Thyroid gland (tissue), 4 donors: ENCODE measurements at regions not wholly inside any gene's neighbourhood (a gene's known extent, or its start where the extent isn't known, plus 50 kb on each side); places are given as distances from the start of the nearest gene placed in this dataset.
A peak's percentile ranks its signal among the peaks of the same experiment; 100 is the strongest.

ENCODE experiments used
- DNase-seq, 2 donors: peaks; one replicate each; pipeline ENCODE4 v3.0.0-alpha.2; 2019
- H3K27ac ChIP-seq, 3 donors: fragments of 200-600 bp; sonication (generic); 1 replicate in 2 of 3; 2 replicates in 1 of 3; pipeline ENCODE4 v1.5.1; 2016 to 2019; ENCODE audit warnings: mild to moderate bottlenecking in 1 of 3, moderate library complexity in 1 of 3
- H3K27me3 ChIP-seq: fragments of 200-600 bp; sonication (generic); one replicate; pipeline ENCODE4 v1.5.1; 2019
- H3K36me3 ChIP-seq, 2 donors: fragments of 200-600 bp; sonication (generic); one replicate each; pipeline ENCODE4 v1.5.1; 2016 to 2019
- H3K4me1 ChIP-seq, 2 donors: fragments of 200-600 bp; sonication (generic); one replicate each; pipeline ENCODE4 v1.5.1; 2017 to 2019
- H3K4me3 ChIP-seq, 3 donors: fragments of 200-600 bp; sonication (generic); replicated peaks in 1 of 3; 1 replicate in 2 of 3; 2 replicates in 1 of 3; pipeline ENCODE4 v1.5.1; 2016; ENCODE audit warnings: mild to moderate bottlenecking in 1 of 3
- H3K9me3 ChIP-seq: fragments of 200-600 bp; sonication (generic); one replicate; pipeline ENCODE4 v1.5.1; 2017
- CTCF ChIP-seq, 6 experiments: fragments of 200-600 bp in 3 of 6; fragments of 450-650 bp in 3 of 6; sonication (generic) in 3 of 6; IDR thresholded peaks; one replicate each; pipeline ENCODE4 v1.5.1; 2016 to 2019; ENCODE audit warnings: antibody characterized with exemption in 6 of 6, mild to moderate bottlenecking in 2 of 6, inconsistent platforms in 1 of 6, moderate library complexity in 1 of 6
- POLR2A ChIP-seq, 2 donors: fragments of 450-650 bp; IDR thresholded peaks; one replicate each; pipeline ENCODE4 v1.6.1; 2017; ENCODE audit warnings: antibody characterized with exemption in 2 of 2, mild to moderate bottlenecking in 2 of 2, moderate library complexity in 1 of 2
- WGBS, 2 donors: methylation state at CpG; one replicate each; pipeline ENCODE4 v1.1.5; 2017; 5-methylcytosine and 5-hydroxymethylcytosine counted together
- intact Hi-C: fragments of 100-400 bp; cut with DNase I; formaldehyde crosslinking; loops from one replicate; pipeline ENCODE4 v1.15.1; 2023

GRCh38 chr15:62927196-62927595, 115.4 kb upstream of the TPM1 start:
- Histone ChIP-seq H3K36me3 (no peaks in the 10 kb centered on the region), H3K4me3 (no peak overlapping the region), H3K27ac (no peak overlapping the region), H3K27me3 (no peaks in the 10 kb centered on the region), H3K4me1 (no peaks in the 10 kb centered on the region), H3K9me3 (no peaks in the 10 kb centered on the region)
- DNase-seq = no peak
- intact Hi-C loops = no loop called here
- no peak for TF ChIP-seq CTCF (IDR thresholded peaks at IDR 0.05)
- no peak for TF ChIP-seq POLR2A (IDR thresholded peaks at IDR 0.05)

- DNase-seq = no peak
- TF ChIP-seq CTCF (IDR thresholded peaks at IDR 0.05) (no peak), POLR2A (IDR thresholded peaks at IDR 0.05) (no peak)
- H3K27me3 ChIP-seq = no peaks in the 10 kb centered on the region
- H3K4me3 ChIP-seq = no peak overlapping the region
- H3K27ac ChIP-seq = no peak overlapping the region
- H3K36me3 ChIP-seq = no peaks in the 10 kb centered on the region
- WGBS, 2 donors = 84 to 88% methylated on average over 5 of the region's 5 CpGs
- no peaks in the 10 kb centered on the region for H3K9me3 ChIP-seq
- intact Hi-C loops = no loop called here
- no peaks in the 10 kb centered on the region for H3K4me1 ChIP-seq
These were observed 114.7 kb upstream of the TPM1 start for GRCh38 chr15:62927836-62928235.

- no peaks in the 10 kb centered on the region for H3K4me1 ChIP-seq
- no peak for TF ChIP-seq POLR2A (IDR thresholded peaks at IDR 0.05)
- no peak for TF ChIP-seq CTCF (IDR thresholded peaks at IDR 0.05)
- intact Hi-C loops = no loop called here
- no peaks in the 10 kb centered on the region for H3K27me3 ChIP-seq
- no peak overlapping the region for H3K4me3 ChIP-seq
- peak in 1 of 2 donors; percentile 5 for DNase-seq
- H3K36me3 ChIP-seq = no peaks in the 10 kb centered on the region
- H3K27ac ChIP-seq = no peak overlapping the region
- 54 to 59% methylated on average over 12 of the region's 12 CpGs for WGBS, 2 donors
- no peaks in the 10 kb centered on the region for H3K9me3 ChIP-seq
These were observed 114.1 kb upstream of the TPM1 start for GRCh38 chr15:62928242-62928999.

- no peak overlapping the region for H3K27ac ChIP-seq
- H3K4me3 ChIP-seq = no peak overlapping the region
- no peaks in the 10 kb centered on the region for H3K27me3 ChIP-seq
- H3K9me3 ChIP-seq = no peaks in the 10 kb centered on the region
- H3K4me1 ChIP-seq = no peaks in the 10 kb centered on the region
- DNase-seq = no peak
- no peak for TF ChIP-seq CTCF (IDR thresholded peaks at IDR 0.05)
- no peak for TF ChIP-seq POLR2A (IDR thresholded peaks at IDR 0.05)
- intact Hi-C loops = no loop called here
- H3K36me3 ChIP-seq = no peaks in the 10 kb centered on the region
These were observed 113.6 kb upstream of the TPM1 start for GRCh38 chr15:62929000-62929357.

GRCh38 chr15:62931650-62932049, 110.9 kb upstream of the TPM1 start:
- H3K4me1 ChIP-seq = no peaks in the 10 kb centered on the region
- no peak overlapping the region for H3K27ac ChIP-seq
- no peak for DNase-seq
- TF ChIP-seq CTCF (IDR thresholded peaks at IDR 0.05) (no peak), POLR2A (IDR thresholded peaks at IDR 0.05) (no peak)
- H3K9me3 ChIP-seq = no peaks in the 10 kb centered on the region
- H3K27me3 ChIP-seq = no peaks in the 10 kb centered on the region
- no peaks in the 10 kb centered on the region for H3K36me3 ChIP-seq
- intact Hi-C loops = no loop called here
- 87 to 90% methylated on average over 1 of the region's 1 CpG for WGBS, 2 donors
- no peak overlapping the region for H3K4me3 ChIP-seq
